Smooth muscle cell (in vitro differentiated cells): ENCODE measurements at regions not wholly inside any gene's neighbourhood (a gene's known extent, or its start where the extent isn't known, plus 50 kb on each side); places are given as distances from the start of the nearest gene placed in this dataset.
"Not testable (repeated sequence)": the region's sequence is repeated elsewhere in the genome, so short reads cannot be mapped to it uniquely, and the experiment has no call there.

Experiments used
- DNase-seq: peaks from one replicate; lab custom pipeline; 2025; ENCODE audit not compliant: unreplicated experiment; lab: John Stamatoyannopoulos, UW
- H2AFZ ChIP-seq: fragments of 200-600 bp; sonication (generic); 2 replicates; pipeline ENCODE4 v1.6.0; 2016; ENCODE audit warnings: antibody characterized with exemption, low read depth, mild to moderate bottlenecking
- H3F3A ChIP-seq: fragments of 200-600 bp; sonication (generic); 2 replicates; pipeline ENCODE4 v1.6.0; 2017; ENCODE audit warnings: antibody characterized with exemption, low read depth
- H3K27ac ChIP-seq: fragments of 200-600 bp; sonication (generic); 2 replicates; pipeline ENCODE4 v1.5.1; 2016; ENCODE audit warnings: low read depth, mild to moderate bottlenecking
- H3K27me3 ChIP-seq: fragments of 200-600 bp; sonication (generic); 2 replicates; pipeline ENCODE4 v1.6.1; 2016; ENCODE audit warnings: low read depth, mild to moderate bottlenecking
- H3K36me3 ChIP-seq: fragments of 200-600 bp; sonication (generic); 2 replicates; pipeline ENCODE4 v1.5.1; 2016; ENCODE audit warnings: low read depth
- H3K4me1 ChIP-seq: fragments of 200-600 bp; sonication (generic); 2 replicates; pipeline ENCODE4 v1.5.1; 2016; ENCODE audit warnings: low read depth
- H3K4me2 ChIP-seq: fragments of 200-600 bp; sonication (generic); 2 replicates; pipeline ENCODE4 v1.6.0; 2016; ENCODE audit warnings: mild to moderate bottlenecking
- H3K4me3 ChIP-seq: fragments of 200-600 bp; sonication (generic); 2 replicates; pipeline ENCODE4 v1.5.1; 2016; ENCODE audit warnings: mild to moderate bottlenecking
- H3K79me2 ChIP-seq: fragments of 200-600 bp; sonication (generic); 2 replicates; pipeline ENCODE4 v1.6.0; 2016; ENCODE audit warnings: low read depth, mild to moderate bottlenecking
- H3K9ac ChIP-seq: fragments of 200-600 bp; sonication (generic); 2 replicates; pipeline ENCODE4 v1.6.0; 2016; ENCODE audit warnings: low read depth
- H3K9me3 ChIP-seq: fragments of 200-600 bp; sonication (generic); replicated peaks from 2 replicates; pipeline ENCODE4 v1.5.1; 2016; ENCODE audit warnings: low read depth
- H4K20me1 ChIP-seq: fragments of 200-600 bp; sonication (generic); 2 replicates; pipeline ENCODE4 v1.6.0; 2016; ENCODE audit warnings: low read depth
- WGBS: methylation state at CpG from one replicate; pipeline ENCODE4 v1.1.7; 2016; ENCODE audit warnings: low lambda C conversion rate; 5-methylcytosine and 5-hydroxymethylcytosine counted together
- TF ChIP-seq, protein P1 (sequence below): fragments of 200-600 bp; sonication (generic); IDR thresholded peaks from 2 replicates; pipeline ENCODE4 v1.5.1; 2017; ENCODE audit warnings: borderline replicate concordance, mild to moderate bottlenecking, antibody characterized with exemption; ENCODE audit not compliant: insufficient read depth, poor library complexity, severe bottlenecking

GRCh38 chr13:26485786-26486185 lies 71.7 kb upstream of the WASF3 start:
- Histone ChIP-seq H3K79me2 (no peaks in the 10 kb centered on the region), H3K9ac (no peak overlapping the region), H3K36me3 (no peaks in the 10 kb centered on the region), H3K4me3 (no peak overlapping the region), H3K4me2 (no peak overlapping the region), H3K27ac (no peak overlapping the region), H2AFZ (no peak overlapping the region), H3K27me3 (no peaks in the 10 kb centered on the region), H4K20me1 (no peaks in the 10 kb centered on the region), H3F3A (no peaks in the 10 kb centered on the region), H3K9me3 (no peaks in the 10 kb centered on the region), H3K4me1 (no peaks in the 10 kb centered on the region)
- no peak for DNase-seq
- TF ChIP-seq, protein P1, sequence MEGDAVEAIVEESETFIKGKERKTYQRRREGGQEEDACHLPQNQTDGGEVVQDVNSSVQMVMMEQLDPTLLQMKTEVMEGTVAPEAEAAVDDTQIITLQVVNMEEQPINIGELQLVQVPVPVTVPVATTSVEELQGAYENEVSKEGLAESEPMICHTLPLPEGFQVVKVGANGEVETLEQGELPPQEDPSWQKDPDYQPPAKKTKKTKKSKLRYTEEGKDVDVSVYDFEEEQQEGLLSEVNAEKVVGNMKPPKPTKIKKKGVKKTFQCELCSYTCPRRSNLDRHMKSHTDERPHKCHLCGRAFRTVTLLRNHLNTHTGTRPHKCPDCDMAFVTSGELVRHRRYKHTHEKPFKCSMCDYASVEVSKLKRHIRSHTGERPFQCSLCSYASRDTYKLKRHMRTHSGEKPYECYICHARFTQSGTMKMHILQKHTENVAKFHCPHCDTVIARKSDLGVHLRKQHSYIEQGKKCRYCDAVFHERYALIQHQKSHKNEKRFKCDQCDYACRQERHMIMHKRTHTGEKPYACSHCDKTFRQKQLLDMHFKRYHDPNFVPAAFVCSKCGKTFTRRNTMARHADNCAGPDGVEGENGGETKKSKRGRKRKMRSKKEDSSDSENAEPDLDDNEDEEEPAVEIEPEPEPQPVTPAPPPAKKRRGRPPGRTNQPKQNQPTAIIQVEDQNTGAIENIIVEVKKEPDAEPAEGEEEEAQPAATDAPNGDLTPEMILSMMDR: no peak
- WGBS: 82% methylated on average over 9 of the region's 9 CpGs

- Histone ChIP-seq H3K36me3 (no peaks in the 10 kb centered on the region), H3K4me2 (no peak overlapping the region), H3K27me3 (no peaks in the 10 kb centered on the region), H2AFZ (no peak overlapping the region), H3K79me2 (no peaks in the 10 kb centered on the region), H3K4me3 (no peak overlapping the region), H3K27ac (no peak overlapping the region), H3K4me1 (no peaks in the 10 kb centered on the region), H3K9me3 (no peaks in the 10 kb centered on the region), H4K20me1 (no peaks in the 10 kb centered on the region), H3F3A (no peaks in the 10 kb centered on the region), H3K9ac (no peak overlapping the region)
- 81% methylated on average over 6 of the region's 6 CpGs for WGBS
- no peak for DNase-seq
- TF ChIP-seq, protein P1: no peak
Observed at GRCh38 chr13:26486550-26486949, 70.9 kb upstream of the WASF3 start.

- Histone ChIP-seq H3K79me2 (no peaks in the 10 kb centered on the region), H3K4me1 (no peaks in the 10 kb centered on the region), H3K4me3 (no peak overlapping the region), H4K20me1 (no peaks in the 10 kb centered on the region), H3K27ac (no peak overlapping the region), H3K4me2 (no peak overlapping the region), H2AFZ (no peak overlapping the region), H3K36me3 (no peaks in the 10 kb centered on the region), H3F3A (no peaks in the 10 kb centered on the region), H3K27me3 (no peaks in the 10 kb centered on the region), H3K9ac (no peak overlapping the region), H3K9me3 (no peaks in the 10 kb centered on the region)
- TF ChIP-seq, protein P1: no peak
- DNase-seq: no peak
- 96% methylated on average over 11 of the region's 11 CpGs for WGBS
Observed at GRCh38 chr13:26487781-26488180, 69.7 kb upstream of the WASF3 start.

GRCh38 chr13:26488236-26489003 lies 69.1 kb upstream of the WASF3 start:
- TF ChIP-seq, protein P1: no peak
- H3K4me3 ChIP-seq: no peak overlapping the region
- H2AFZ ChIP-seq: no peak overlapping the region
- DNase-seq: no peak
- no peaks in the 10 kb centered on the region for H3K27me3 ChIP-seq
- no peaks in the 10 kb centered on the region for H3F3A ChIP-seq
- no peak overlapping the region for H3K9ac ChIP-seq
- H3K36me3 ChIP-seq: no peaks in the 10 kb centered on the region
- no peaks in the 10 kb centered on the region for H3K9me3 ChIP-seq
- no peak overlapping the region for H3K4me2 ChIP-seq
- no peaks in the 10 kb centered on the region for H4K20me1 ChIP-seq
- H3K4me1 ChIP-seq: no peaks in the 10 kb centered on the region
- H3K79me2 ChIP-seq: no peaks in the 10 kb centered on the region
- 88% methylated on average over 18 of the region's 18 CpGs for WGBS
- H3K27ac ChIP-seq: no peak overlapping the region

GRCh38 chr13:26492301-26492700 lies 65.2 kb upstream of the WASF3 start:
- H4K20me1 ChIP-seq, H3K79me2 ChIP-seq, H3K36me3 ChIP-seq, H3K4me3 ChIP-seq, DNase-seq, H3K9ac ChIP-seq, H2AFZ ChIP-seq, H3K27me3 ChIP-seq, H3F3A ChIP-seq, H3K27ac ChIP-seq, H3K4me2 ChIP-seq, H3K9me3 ChIP-seq, H3K4me1 ChIP-seq: not testable (repeated sequence)
- 95% methylated on average over 5 of the region's 5 CpGs for WGBS
